GM19035 (cell line): ENCODE measurements at regions not wholly inside any gene's neighbourhood (a gene's known extent, or its start where the extent isn't known, plus 50 kb on each side); places are given as distances from the start of the nearest gene placed in this dataset.

ENCODE experiments used
- ATAC-seq: cut with Tn5 transposase; IDR thresholded peaks from one replicate; pipeline ENCODE4 v1.9.1; 2021; ENCODE audit not compliant: unreplicated experiment

- ATAC-seq = no peak
These were observed 53.6 kb upstream of the DPT start for GRCh38 chr1:168782559-168783116.

GRCh38 chr1:168783458-168784210 is 54.6 kb upstream of the DPT start:
- no peak for ATAC-seq

- ATAC-seq = no peak
These were observed 57.7 kb upstream of the DPT start for GRCh38 chr1:168786476-168787330.

- ATAC-seq = no peak
These were observed 59.3 kb upstream of the DPT start for GRCh38 chr1:168788258-168788657.

GRCh38 chr1:168789501-168789900 is 60.5 kb upstream of the DPT start:
- no peak for ATAC-seq

- no peak for ATAC-seq
These were observed 63.1 kb upstream of the DPT start for GRCh38 chr1:168792142-168792541.

GRCh38 chr1:168792592-168793125 is 63.7 kb upstream of the DPT start:
- ATAC-seq = no peak

GRCh38 chr1:168794057-168794456 is 65.1 kb upstream of the DPT start:
- ATAC-seq = no peak

GRCh38 chr1:168795681-168796080 is 66.7 kb upstream of the DPT start:
- ATAC-seq = no peak

GRCh38 chr1:168799927-168800605 is 71.1 kb upstream of the DPT start:
- ATAC-seq = no peak

- ATAC-seq = no peak
These were observed 72.2 kb upstream of the DPT start for GRCh38 chr1:168801032-168801745.

GRCh38 chr1:168803806-168804510 is 75.0 kb upstream of the DPT start:
- ATAC-seq = no peak

- no peak for ATAC-seq
These were observed 77.9 kb upstream of the DPT start for GRCh38 chr1:168806952-168807351.

- ATAC-seq = no peak
These were observed 82.2 kb upstream of the DPT start for GRCh38 chr1:168811176-168811575.

- ATAC-seq = no peak
These were observed 90.7 kb upstream of the DPT start for GRCh38 chr1:168819668-168820067.

- ATAC-seq = no peak
These were observed 92.4 kb upstream of the DPT start for GRCh38 chr1:168821434-168821833.

GRCh38 chr1:168822911-168823310 is 93.9 kb upstream of the DPT start:
- ATAC-seq = no peak

- ATAC-seq = no peak
These were observed 95.0 kb upstream of the DPT start for GRCh38 chr1:168823988-168824387.

- no peak for ATAC-seq
These were observed 95.5 kb upstream of the DPT start for GRCh38 chr1:168824418-168825065.
